Subcutaneous abdominal adipose tissue (tissue), 5 donors: ENCODE measurements at regions not wholly inside any gene's neighbourhood (a gene's known extent, or its start where the extent isn't known, plus 50 kb on each side); places are given as distances from the start of the nearest gene placed in this dataset.
"Not testable (repeated sequence)": the region's sequence is repeated elsewhere in the genome, so short reads cannot be mapped to it uniquely, and the experiment has no call there.

ENCODE experiments used
- H3K27ac ChIP-seq: one replicate; pipeline ENCODE4 v1.7.0; 2013; ENCODE audit warnings: low read depth, mild to moderate bottlenecking, inconsistent platforms, low read length, moderate library complexity
- H3K27me3 ChIP-seq, 5 donors: one replicate each; pipeline ENCODE4 v1.7.0; 2013; ENCODE audit warnings: low read length in 5 of 5, inconsistent platforms in 1 of 5; ENCODE audit not compliant: control insufficient read depth in 5 of 5, insufficient read depth in 4 of 5
- H3K36me3 ChIP-seq, 5 donors: one replicate each; pipeline ENCODE4 v1.7.0; 2013; ENCODE audit warnings: low read length in 5 of 5; ENCODE audit not compliant: control insufficient read depth in 5 of 5, insufficient read depth in 5 of 5
- H3K4me1 ChIP-seq, 5 donors: one replicate each; pipeline ENCODE4 v1.7.0; 2013; ENCODE audit warnings: low read length in 5 of 5, mild to moderate bottlenecking in 3 of 5, moderate library complexity in 1 of 5; ENCODE audit not compliant: control insufficient read depth in 5 of 5, insufficient read depth in 5 of 5
- H3K4me3 ChIP-seq, 5 donors: one replicate each; pipeline ENCODE4 v1.7.0; 2013; ENCODE audit warnings: low read length in 5 of 5, low read depth in 1 of 5
- H3K9ac ChIP-seq, 5 donors: one replicate each; pipeline ENCODE4 v1.7.0; 2013; ENCODE audit warnings: low read length in 5 of 5, mild to moderate bottlenecking in 4 of 5, moderate library complexity in 3 of 5
- H3K9me3 ChIP-seq, 5 donors: one replicate each; pipeline ENCODE4 v1.7.0; 2013; ENCODE audit warnings: low read length in 5 of 5; ENCODE audit not compliant: control insufficient read depth in 5 of 5
- donor health status: healthy.
- donor health status: healthy.
- donor health status: healthy.
- donor health status: healthy.
- donor health status: healthy.

GRCh38 chr5:100402071-100402470 is 133.1 kb upstream of the FAM174A start:
- H3K36me3 ChIP-seq = no peaks in the 10 kb centered on the region
- H3K27ac ChIP-seq = no peak overlapping the region
- no peak overlapping the region for H3K9ac ChIP-seq

GRCh38 chr5:100401149-100401548 is 134.0 kb upstream of the FAM174A start:
- Histone ChIP-seq H3K9me3 (no peaks in the 10 kb centered on the region), H3K27ac (no peak overlapping the region), H3K27me3 (no peaks in the 10 kb centered on the region), H3K4me3 (no peak overlapping the region), H3K36me3 (no peaks in the 10 kb centered on the region), H3K9ac (no peak overlapping the region), H3K4me1 (no peaks in the 10 kb centered on the region)

More at GRCh38 chr5:100402071-100402470, 133.1 kb upstream of the FAM174A start:
- no peaks in the 10 kb centered on the region for H3K4me1 ChIP-seq
- no peaks in the 10 kb centered on the region for H3K27me3 ChIP-seq
- no peaks in the 10 kb centered on the region for H3K9me3 ChIP-seq
- no peak overlapping the region for H3K4me3 ChIP-seq

- not testable (repeated sequence) for H3K36me3 ChIP-seq, H3K27me3 ChIP-seq, H3K27ac ChIP-seq, H3K9me3 ChIP-seq, H3K4me1 ChIP-seq, H3K4me3 ChIP-seq, H3K9ac ChIP-seq
Measured at GRCh38 chr5:100398815-100399214, 136.4 kb upstream of the FAM174A start.

GRCh38 chr5:100379254-100379858 is 155.8 kb upstream of the FAM174A start:
- not testable (repeated sequence) for H3K4me3 ChIP-seq, H3K4me1 ChIP-seq, H3K27me3 ChIP-seq, H3K9ac ChIP-seq, H3K9me3 ChIP-seq, H3K36me3 ChIP-seq, H3K27ac ChIP-seq

- not testable (repeated sequence) for H3K9ac ChIP-seq, H3K27ac ChIP-seq, H3K4me3 ChIP-seq, H3K27me3 ChIP-seq, H3K36me3 ChIP-seq, H3K4me1 ChIP-seq, H3K9me3 ChIP-seq
Measured at GRCh38 chr5:100364757-100365478, 170.3 kb upstream of the FAM174A start.

- not testable (repeated sequence) for H3K4me1 ChIP-seq, H3K27me3 ChIP-seq, H3K9ac ChIP-seq, H3K36me3 ChIP-seq, H3K27ac ChIP-seq, H3K9me3 ChIP-seq, H3K4me3 ChIP-seq
Measured at GRCh38 chr5:100364343-100364742, 170.8 kb upstream of the FAM174A start.

GRCh38 chr5:100359998-100360397 is 175.2 kb upstream of the FAM174A start:
- not testable (repeated sequence) for H3K27me3 ChIP-seq, H3K27ac ChIP-seq, H3K4me1 ChIP-seq, H3K36me3 ChIP-seq, H3K9ac ChIP-seq, H3K9me3 ChIP-seq, H3K4me3 ChIP-seq

GRCh38 chr5:100346269-100346668 is 188.9 kb upstream of the FAM174A start:
- H3K27me3 ChIP-seq, H3K9me3 ChIP-seq, H3K36me3 ChIP-seq, H3K4me3 ChIP-seq, H3K27ac ChIP-seq, H3K9ac ChIP-seq, H3K4me1 ChIP-seq: not testable (repeated sequence)

GRCh38 chr5:100341485-100341884 is 193.7 kb upstream of the FAM174A start:
- not testable (repeated sequence) for H3K36me3 ChIP-seq, H3K27ac ChIP-seq, H3K27me3 ChIP-seq, H3K9me3 ChIP-seq, H3K4me1 ChIP-seq, H3K4me3 ChIP-seq, H3K9ac ChIP-seq

GRCh38 chr5:100322483-100322882 is 212.7 kb upstream of the FAM174A start:
- Histone ChIP-seq H3K27ac (no peak overlapping the region), H3K9ac (no peak overlapping the region), H3K9me3 (no peaks in the 10 kb centered on the region), H3K4me3 (no peak overlapping the region), H3K27me3 (no peaks in the 10 kb centered on the region), H3K4me1 (no peaks in the 10 kb centered on the region), H3K36me3 (no peaks in the 10 kb centered on the region)
